AG10803 (cell line): ENCODE measurements at regions not wholly inside any gene's neighbourhood (a gene's known extent, or its start where the extent isn't known, plus 50 kb on each side); places are given as distances from the start of the nearest gene placed in this dataset.

ENCODE experiments used
- DNase-seq: peaks from one replicate; pipeline ENCODE4 v3.0.0; 2010; ENCODE audit warnings: low read depth
- H3K4me3 ChIP-seq: 2 replicates; pipeline ENCODE4 v1.5.1; 2011; ENCODE audit warnings: mild to moderate bottlenecking, low read length, control low read depth
- CTCF ChIP-seq: conservative IDR thresholded peaks from 2 replicates; pipeline ENCODE4 v1.5.1; 2011; ENCODE audit warnings: mild to moderate bottlenecking, low read length, control low read depth, inconsistent platforms

GRCh38 chr15:96598514-96598913, 268.0 kb downstream of the NR2F2 start:
- H3K4me3 ChIP-seq = no peak overlapping the region
- DNase-seq = no peak
- no peak for TF ChIP-seq CTCF

DNA sequence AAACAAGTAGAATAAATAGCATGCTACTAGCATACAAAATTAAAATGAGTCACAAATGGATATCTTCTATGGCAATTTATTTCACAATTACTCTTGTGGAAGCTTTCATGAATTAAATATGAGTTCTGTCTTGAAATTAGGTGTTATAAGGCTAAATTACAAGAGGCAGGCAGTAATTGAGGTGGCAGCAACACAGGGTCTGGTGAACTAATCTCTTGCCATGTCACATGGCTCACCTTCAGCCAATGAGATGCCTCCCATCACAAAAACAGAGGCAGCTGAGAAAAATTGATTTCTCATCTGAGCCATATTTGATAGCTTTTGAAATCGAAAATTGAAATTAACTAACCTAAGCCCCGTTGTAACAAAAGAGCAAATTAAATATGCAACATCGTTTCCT, 268.8 kb downstream of the NR2F2 start:
- DNase-seq = no peak

GRCh38 chr15:96600350-96600749, 269.9 kb downstream of the NR2F2 start:
- no peak for TF ChIP-seq CTCF
- no peak for DNase-seq
- H3K4me3 ChIP-seq = no peak overlapping the region

More for the DNA sequence above, 268.8 kb downstream of the NR2F2 start:
- no peak overlapping the region for H3K4me3 ChIP-seq
- TF ChIP-seq CTCF = no peak

GRCh38 chr15:96606617-96607016, 276.1 kb downstream of the NR2F2 start:
- DNase-seq = no peak
- H3K4me3 ChIP-seq = no peak overlapping the region
- TF ChIP-seq CTCF = no peak

GRCh38 chr15:96610757-96611156, 280.3 kb downstream of the NR2F2 start:
- no peak for DNase-seq
- TF ChIP-seq CTCF = no peak
- no peak overlapping the region for H3K4me3 ChIP-seq

DNA sequence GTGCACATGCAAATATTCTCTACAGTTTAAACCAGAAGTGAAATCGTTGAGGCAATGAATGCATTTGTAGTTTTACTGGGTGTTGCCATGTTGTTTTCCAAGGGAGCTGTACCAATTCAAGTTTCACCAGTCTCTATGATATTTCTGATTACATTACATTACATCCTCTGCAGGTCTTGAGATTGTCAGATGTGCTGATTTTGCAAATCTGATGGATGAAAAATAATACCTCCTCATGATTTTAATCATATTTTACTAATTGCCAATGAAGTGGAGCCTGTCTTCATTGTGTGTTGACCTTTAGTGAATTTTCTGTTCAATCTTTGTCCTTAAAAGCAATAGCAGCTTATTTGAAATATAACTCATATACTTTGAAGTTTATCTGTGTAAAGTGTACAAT, 282.4 kb downstream of the NR2F2 start:
- H3K4me3 ChIP-seq = no peak overlapping the region
- DNase-seq = no peak
- TF ChIP-seq CTCF = no peak

- no peak overlapping the region for H3K4me3 ChIP-seq
- TF ChIP-seq CTCF = no peak
- DNase-seq = no peak
These were observed 288.7 kb downstream of the NR2F2 start for GRCh38 chr15:96619174-96619573.
